ENCODE measurements at regions not wholly inside any gene's neighbourhood (a gene's known extent, or its start where the extent isn't known, plus 50 kb on each side); places are given as distances from the start of the nearest gene placed in this dataset.

DNA sequence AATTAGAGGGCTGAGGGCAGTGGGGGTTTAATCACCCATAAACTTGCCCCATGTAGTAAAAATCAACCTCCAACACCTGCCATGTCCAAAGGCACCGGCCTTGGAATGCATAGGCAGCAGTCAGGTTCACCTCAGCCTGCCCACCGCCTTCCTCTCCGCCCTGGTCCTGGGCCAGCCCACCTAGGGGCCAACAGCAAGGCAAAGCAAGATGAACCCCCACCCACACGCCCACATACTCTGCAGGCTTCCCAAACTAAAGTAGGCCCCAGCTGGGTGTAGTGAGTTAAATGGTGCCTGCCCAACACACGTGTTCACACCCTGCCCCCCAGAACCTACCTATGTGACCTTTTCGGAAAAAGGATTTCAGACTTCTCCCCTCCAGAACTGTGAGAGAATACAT is 92.9 kb upstream of the RAI14 start:
- 93 to 96% methylated on average over 5 to 6 of the region's 6 CpGs for WGBS, 2 donors
- TF ChIP-seq, protein P1, sequence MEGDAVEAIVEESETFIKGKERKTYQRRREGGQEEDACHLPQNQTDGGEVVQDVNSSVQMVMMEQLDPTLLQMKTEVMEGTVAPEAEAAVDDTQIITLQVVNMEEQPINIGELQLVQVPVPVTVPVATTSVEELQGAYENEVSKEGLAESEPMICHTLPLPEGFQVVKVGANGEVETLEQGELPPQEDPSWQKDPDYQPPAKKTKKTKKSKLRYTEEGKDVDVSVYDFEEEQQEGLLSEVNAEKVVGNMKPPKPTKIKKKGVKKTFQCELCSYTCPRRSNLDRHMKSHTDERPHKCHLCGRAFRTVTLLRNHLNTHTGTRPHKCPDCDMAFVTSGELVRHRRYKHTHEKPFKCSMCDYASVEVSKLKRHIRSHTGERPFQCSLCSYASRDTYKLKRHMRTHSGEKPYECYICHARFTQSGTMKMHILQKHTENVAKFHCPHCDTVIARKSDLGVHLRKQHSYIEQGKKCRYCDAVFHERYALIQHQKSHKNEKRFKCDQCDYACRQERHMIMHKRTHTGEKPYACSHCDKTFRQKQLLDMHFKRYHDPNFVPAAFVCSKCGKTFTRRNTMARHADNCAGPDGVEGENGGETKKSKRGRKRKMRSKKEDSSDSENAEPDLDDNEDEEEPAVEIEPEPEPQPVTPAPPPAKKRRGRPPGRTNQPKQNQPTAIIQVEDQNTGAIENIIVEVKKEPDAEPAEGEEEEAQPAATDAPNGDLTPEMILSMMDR (IDR thresholded peaks at IDR 0.05), result no peak
- TF ChIP-seq POLR2A (IDR thresholded peaks at IDR 0.05), result no peak
- no peaks in the 10 kb centered on the region for H3K9me3 ChIP-seq
- no peak for DNase-seq
- H3K36me3 ChIP-seq (replicated peaks in 1 of 2; ENCODE audit: insufficient read depth in 1 of 2, low read depth in 2 of 2), result no peaks in the 10 kb centered on the region
- ATAC-seq, result no peak
- peaks cover 10% of the 10 kb centered on the region for H3K4me1 ChIP-seq
- no peak overlapping the region for H3K4me3 ChIP-seq
- H3K27ac ChIP-seq, result no peak overlapping the region
- intact Hi-C loops (cut with DNase I), result no loop called here
- H3K27me3 ChIP-seq, result no peaks in the 10 kb centered on the region

DNA sequence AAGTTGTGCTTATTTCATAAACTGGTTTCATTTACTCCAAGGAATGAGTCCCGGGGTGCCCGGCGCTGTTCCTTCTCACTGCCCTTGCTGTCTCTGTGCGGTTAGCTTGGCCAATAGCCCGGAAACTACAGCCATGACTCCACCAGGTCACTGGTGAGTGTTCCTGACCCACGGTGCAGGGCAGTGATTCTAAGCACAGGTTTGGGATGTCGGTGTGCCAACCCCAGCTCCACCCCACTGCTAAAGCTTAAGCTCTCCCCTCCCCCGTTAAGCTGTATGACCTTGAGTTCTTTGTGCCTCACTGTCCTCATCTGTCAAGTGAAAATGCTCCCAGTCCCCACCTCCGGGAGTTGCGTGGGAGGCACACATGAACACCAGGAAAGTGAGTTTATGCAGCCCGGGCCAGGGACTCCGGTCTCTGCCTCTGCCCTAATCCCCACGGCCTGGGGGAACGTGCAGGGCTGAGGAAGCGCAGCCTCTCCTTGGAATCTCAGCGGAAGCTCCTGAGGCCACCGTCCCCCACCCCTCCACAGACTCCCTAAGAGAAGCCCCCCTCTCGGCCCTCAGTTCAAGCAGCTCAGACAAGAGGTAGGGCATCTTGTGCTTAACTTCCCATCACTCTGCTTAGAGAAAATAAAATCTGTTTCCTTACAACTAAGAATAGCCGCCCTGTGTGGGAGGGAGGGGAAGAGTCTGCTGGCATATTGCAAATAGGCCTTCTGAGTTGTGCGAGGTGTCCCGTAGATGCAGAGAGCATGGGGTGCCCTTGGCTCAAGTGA is 92.0 kb upstream of the RAI14 start:
- intact Hi-C loops (cut with DNase I), result no loop called here
- H3K4me1 ChIP-seq, result peaks cover 10% of the 10 kb centered on the region
- H3K27me3 ChIP-seq, result no peaks in the 10 kb centered on the region
- H3K36me3 ChIP-seq (replicated peaks in 1 of 2; ENCODE audit: insufficient read depth in 1 of 2, low read depth in 2 of 2), result no peaks in the 10 kb centered on the region
- ATAC-seq (peak; percentile 40), DNase-seq (peak in 3 of 4 donors; percentile 16 to 27 (median 18))
- H3K27ac ChIP-seq, result peak overlapping the region in 2 of 4 donors; percentile 30 to 38
- 52 to 57% methylated on average over 17 to 21 of the region's 21 CpGs for WGBS, 2 donors
- H3K4me3 ChIP-seq, result no peak overlapping the region
- H3K9me3 ChIP-seq, result no peaks in the 10 kb centered on the region
- TF ChIP-seq, protein P1 (IDR thresholded peaks at IDR 0.05), result no peak
- TF ChIP-seq POLR2A (IDR thresholded peaks at IDR 0.05), result no peak

DNA sequence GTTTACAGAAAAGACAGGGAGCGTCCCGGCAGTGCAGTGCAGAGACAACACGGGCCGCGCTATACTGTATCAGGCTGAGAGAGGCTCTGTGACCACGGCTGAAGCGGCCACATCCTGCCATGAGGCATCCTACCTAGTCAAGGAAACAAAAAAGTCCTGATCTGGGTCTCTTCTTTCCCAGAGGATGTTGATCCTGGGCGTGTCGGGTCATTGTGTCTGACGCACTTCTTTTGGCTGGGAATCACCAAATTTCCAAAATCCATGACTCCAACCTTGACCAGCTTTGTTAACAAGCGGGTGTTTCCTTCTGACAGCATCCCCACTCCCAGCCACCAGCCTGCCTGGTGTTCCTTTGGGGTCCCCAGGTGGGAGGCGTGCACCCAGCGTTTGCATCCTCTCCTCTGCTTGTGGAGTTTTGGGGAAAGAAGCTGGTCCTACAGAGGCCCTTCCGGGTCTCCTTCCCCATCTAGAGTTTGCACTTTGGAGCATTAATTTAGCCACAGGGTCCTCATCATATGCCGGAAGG is 91.4 kb upstream of the RAI14 start:
- Histone ChIP-seq H3K4me3 (no peak overlapping the region), H3K4me1 (peaks cover 10% of the 10 kb centered on the region), H3K36me3 (replicated peaks in 1 of 2; ENCODE audit: insufficient read depth in 1 of 2, low read depth in 2 of 2) (no peaks in the 10 kb centered on the region), H3K9me3 (no peaks in the 10 kb centered on the region), H3K27ac (peak overlapping the region in 2 of 4 donors; percentile 30 to 38), H3K27me3 (no peaks in the 10 kb centered on the region)
- DNase-seq (no peak), ATAC-seq (peak; percentile 42)
- no peak for TF ChIP-seq POLR2A (IDR thresholded peaks at IDR 0.05)
- TF ChIP-seq, protein P1 (IDR thresholded peaks at IDR 0.05), result no peak
- intact Hi-C loops (cut with DNase I), result no loop called here
- WGBS, 2 donors, result 77 to 79% methylated on average over 13 to 15 of the region's 15 CpGs

DNA sequence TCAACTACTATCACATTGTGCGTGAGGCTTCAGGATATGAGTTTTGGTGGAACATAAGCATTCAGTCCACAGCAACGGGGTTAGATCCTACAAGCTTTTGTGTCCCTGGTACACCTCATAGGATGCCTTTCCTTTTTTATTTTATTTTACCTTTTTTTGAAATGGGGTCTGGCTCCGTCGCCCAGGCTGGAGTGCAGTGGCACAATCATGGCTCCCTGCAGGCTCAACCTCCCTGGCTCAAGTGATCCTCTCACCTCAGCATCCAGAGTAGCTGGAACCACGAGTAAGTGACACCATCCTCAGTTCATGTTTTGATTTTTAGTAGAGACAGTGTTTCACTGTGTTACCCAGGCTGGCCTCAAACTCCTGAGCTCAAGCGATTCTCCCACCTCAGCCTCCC is 86.0 kb upstream of the RAI14 start:
- 86 to 90% methylated on average over 6 of the region's 6 CpGs for WGBS, 2 donors
- DNase-seq (no peak), ATAC-seq (no peak)
- Histone ChIP-seq H3K27me3 (no peaks in the 10 kb centered on the region), H3K27ac (no peak overlapping the region), H3K9me3 (no peaks in the 10 kb centered on the region), H3K4me1 (no peaks in the 10 kb centered on the region), H3K36me3 (replicated peaks in 1 of 2; ENCODE audit: insufficient read depth in 1 of 2, low read depth in 2 of 2) (no peaks in the 10 kb centered on the region), H3K4me3 (no peak overlapping the region)
- intact Hi-C loops (cut with DNase I), result no loop called here
- TF ChIP-seq POLR2A (IDR thresholded peaks at IDR 0.05), result no peak
- TF ChIP-seq, protein P1 (IDR thresholded peaks at IDR 0.05), result no peak
